Nephron progenitor cell (in vitro differentiated cells): ENCODE measurements at regions not wholly inside any gene's neighbourhood (a gene's known extent, or its start where the extent isn't known, plus 50 kb on each side); places are given as distances from the start of the nearest gene placed in this dataset.

Source experiments
- DNase-seq: peaks from one replicate; pipeline ENCODE4 v3.0.0; 2021
- H3K27ac Mint-ChIP-seq: 2 replicates; pipeline ENCODE4 v1.8.0; 2021; ENCODE audit warnings: mild to moderate bottlenecking, moderate library complexity, mixed read lengths
- H3K27me3 Mint-ChIP-seq: 2 replicates; pipeline ENCODE4 v1.8.0; 2021; ENCODE audit warnings: mild to moderate bottlenecking, low read depth, mixed read lengths; ENCODE audit not compliant: poor library complexity
- H3K36me3 Mint-ChIP-seq: 2 replicates; pipeline ENCODE4 v1.8.0; 2021; ENCODE audit warnings: low read depth, mixed read lengths
- H3K4me1 Mint-ChIP-seq: 2 replicates; pipeline ENCODE4 v1.8.0; 2021; ENCODE audit warnings: mixed read lengths
- H3K4me3 Mint-ChIP-seq: 2 replicates; pipeline ENCODE4 v1.8.0; 2021; ENCODE audit warnings: mild to moderate bottlenecking, moderate library complexity, mixed read lengths
- H3K9me3 Mint-ChIP-seq: 2 replicates; pipeline ENCODE4 v1.8.0; 2021; ENCODE audit warnings: mild to moderate bottlenecking, moderate library complexity, mixed read lengths
- CTCF ChIP-seq: fragments of 200-600 bp; sonication (generic); IDR thresholded peaks from 2 replicates; pipeline ENCODE4 v1.5.0; 2021; ENCODE audit warnings: antibody characterized with exemption

- Mint-ChIP-seq H3K36me3 (no peaks in the 10 kb centered on the region), H3K27me3 (peaks cover 4% of the 10 kb centered on the region), H3K4me3 (peak overlapping the region; percentile 55), H3K27ac (peak overlapping the region; percentile 81), H3K4me1 (peaks cover 48% of the 10 kb centered on the region), H3K9me3 (no peaks in the 10 kb centered on the region)
- peak; percentile 43 for DNase-seq
- no peak for TF ChIP-seq CTCF
These were observed 85.9 kb upstream of the SIMC1 start for GRCh38 chr5:176152191-176152929.

GRCh38 chr5:176152930-176153311, 85.3 kb upstream of the SIMC1 start:
- no peak for TF ChIP-seq CTCF
- Mint-ChIP-seq H3K36me3 (no peaks in the 10 kb centered on the region), H3K27me3 (peaks cover 4% of the 10 kb centered on the region), H3K4me3 (peak overlapping the region; percentile 26), H3K9me3 (no peaks in the 10 kb centered on the region), H3K4me1 (peaks cover 48% of the 10 kb centered on the region), H3K27ac (peak overlapping the region; percentile 38)
- no peak for DNase-seq

GRCh38 chr5:176153741-176154140, 84.5 kb upstream of the SIMC1 start:
- Mint-ChIP-seq H3K4me1 (peaks cover 48% of the 10 kb centered on the region), H3K27me3 (peaks cover 4% of the 10 kb centered on the region), H3K27ac (peak overlapping the region; percentile 22), H3K9me3 (no peaks in the 10 kb centered on the region), H3K36me3 (no peaks in the 10 kb centered on the region), H3K4me3 (no peak overlapping the region)
- TF ChIP-seq CTCF: no peak
- no peak for DNase-seq

GRCh38 chr5:176154821-176155220, 83.4 kb upstream of the SIMC1 start:
- peaks cover 48% of the 10 kb centered on the region for H3K4me1 Mint-ChIP-seq
- H3K9me3 Mint-ChIP-seq: peaks cover under 1% of the 10 kb centered on the region
- no peak overlapping the region for H3K4me3 Mint-ChIP-seq
- DNase-seq: no peak
- no peaks in the 10 kb centered on the region for H3K36me3 Mint-ChIP-seq
- no peak for TF ChIP-seq CTCF
- no peak overlapping the region for H3K27ac Mint-ChIP-seq
- no peaks in the 10 kb centered on the region for H3K27me3 Mint-ChIP-seq

GRCh38 chr5:176155922-176156359, 82.3 kb upstream of the SIMC1 start:
- no peaks in the 10 kb centered on the region for H3K27me3 Mint-ChIP-seq
- no peaks in the 10 kb centered on the region for H3K36me3 Mint-ChIP-seq
- no peak for DNase-seq
- H3K4me1 Mint-ChIP-seq: peaks cover 43% of the 10 kb centered on the region
- TF ChIP-seq CTCF: no peak
- H3K9me3 Mint-ChIP-seq: peaks cover 11% of the 10 kb centered on the region
- no peak overlapping the region for H3K4me3 Mint-ChIP-seq
- H3K27ac Mint-ChIP-seq: no peak overlapping the region

GRCh38 chr5:176157656-176158055, 80.6 kb upstream of the SIMC1 start:
- H3K27ac Mint-ChIP-seq: no peak overlapping the region

More at GRCh38 chr5:176157656-176158055, 80.6 kb upstream of the SIMC1 start:
- H3K4me1 Mint-ChIP-seq: peaks cover 28% of the 10 kb centered on the region
- no peak for TF ChIP-seq CTCF
- no peaks in the 10 kb centered on the region for H3K36me3 Mint-ChIP-seq
- H3K4me3 Mint-ChIP-seq: no peak overlapping the region
- no peaks in the 10 kb centered on the region for H3K27me3 Mint-ChIP-seq
- peaks cover 11% of the 10 kb centered on the region for H3K9me3 Mint-ChIP-seq
- DNase-seq: no peak
